HG02642 (cell line): ENCODE measurements at regions not wholly inside any gene's neighbourhood (a gene's known extent, or its start where the extent isn't known, plus 50 kb on each side); places are given as distances from the start of the nearest gene placed in this dataset.

Experiments used
- ATAC-seq: cut with Tn5 transposase; IDR thresholded peaks from one replicate; pipeline ENCODE4 v1.9.1; 2021; ENCODE audit warnings: mild to moderate bottlenecking; ENCODE audit not compliant: unreplicated experiment, poor library complexity

DNA sequence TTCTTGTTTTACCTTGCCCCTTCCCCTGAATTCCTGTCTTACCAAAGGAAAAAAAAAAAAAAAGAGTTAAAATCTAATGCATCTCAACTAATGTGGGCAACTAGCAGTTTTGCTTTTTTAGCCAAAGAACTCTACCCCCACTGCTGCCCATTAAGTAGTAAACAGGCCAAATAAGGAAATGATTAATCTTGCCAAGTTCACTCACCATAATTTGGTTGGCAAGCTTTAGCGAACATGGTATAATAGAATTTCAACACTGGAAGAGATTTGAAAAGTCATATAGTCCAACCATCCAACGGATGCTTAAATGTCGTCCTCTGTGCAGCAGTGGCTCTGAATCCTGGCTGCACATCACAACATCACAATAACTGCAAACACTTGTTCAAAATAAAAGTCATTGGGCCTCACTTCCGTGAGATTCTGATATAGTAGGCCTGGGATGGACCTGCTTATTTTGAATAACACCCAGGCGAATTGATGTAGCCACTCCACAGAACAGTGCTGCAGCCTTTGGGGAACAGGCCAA lies 142.0 kb upstream of the UBE2E1 start:
- no peak for ATAC-seq

DNA sequence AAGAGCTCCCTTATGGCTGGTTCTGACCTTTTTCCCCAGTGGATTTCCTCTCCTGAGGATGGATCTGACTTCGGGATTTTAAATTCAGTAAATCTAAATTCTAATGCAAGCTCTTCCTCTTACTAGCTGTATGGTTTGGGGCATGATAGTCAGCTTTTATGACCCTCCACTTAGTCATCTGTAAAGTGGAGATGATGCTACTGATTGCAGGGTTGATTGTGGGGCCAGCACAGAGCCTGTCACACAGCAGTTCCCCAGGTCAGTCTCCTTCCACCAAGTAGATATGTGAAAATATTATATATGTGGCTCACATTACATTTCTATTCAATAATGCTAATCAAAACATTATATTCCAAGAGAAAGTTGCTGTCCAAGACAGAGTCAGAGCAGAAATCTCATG lies 141.3 kb upstream of the UBE2E1 start:
- ATAC-seq = no peak

DNA sequence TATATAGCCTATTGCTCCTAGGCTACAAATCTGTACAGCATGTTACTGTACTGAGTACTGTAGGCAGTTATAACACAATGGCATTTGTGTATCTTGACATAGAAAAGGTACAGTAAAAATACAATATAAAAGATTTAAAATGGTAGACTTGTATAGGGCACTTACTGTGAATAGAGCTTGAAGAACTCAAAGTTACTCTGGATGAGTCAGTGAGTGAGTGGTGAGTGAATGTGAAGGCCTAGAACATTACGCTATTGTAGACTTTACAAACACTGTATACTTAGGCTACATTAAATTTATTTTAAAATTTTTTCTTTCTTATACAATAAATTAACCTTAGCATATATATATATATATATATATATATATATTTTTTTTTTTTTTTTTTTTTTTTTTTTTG lies 140.0 kb upstream of the UBE2E1 start:
- ATAC-seq = no peak

DNA sequence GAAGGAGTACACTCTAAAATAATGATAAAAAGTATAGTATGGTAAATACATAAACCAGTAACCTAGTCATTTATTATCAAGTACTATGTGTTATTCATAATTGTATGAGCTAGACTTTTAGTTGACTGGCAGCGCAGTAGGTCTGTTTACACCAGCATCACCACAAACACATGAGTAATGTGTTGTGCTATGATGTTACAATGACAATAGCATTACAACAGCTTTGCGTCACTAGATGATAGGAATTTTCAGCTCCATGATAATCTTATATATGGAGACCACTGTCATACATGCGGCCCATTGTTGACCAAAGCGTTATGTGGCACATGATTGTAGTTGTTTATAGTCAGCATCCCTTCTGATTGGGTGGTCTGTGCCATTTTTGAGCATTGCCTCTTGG lies 138.9 kb upstream of the UBE2E1 start:
- no peak for ATAC-seq

DNA sequence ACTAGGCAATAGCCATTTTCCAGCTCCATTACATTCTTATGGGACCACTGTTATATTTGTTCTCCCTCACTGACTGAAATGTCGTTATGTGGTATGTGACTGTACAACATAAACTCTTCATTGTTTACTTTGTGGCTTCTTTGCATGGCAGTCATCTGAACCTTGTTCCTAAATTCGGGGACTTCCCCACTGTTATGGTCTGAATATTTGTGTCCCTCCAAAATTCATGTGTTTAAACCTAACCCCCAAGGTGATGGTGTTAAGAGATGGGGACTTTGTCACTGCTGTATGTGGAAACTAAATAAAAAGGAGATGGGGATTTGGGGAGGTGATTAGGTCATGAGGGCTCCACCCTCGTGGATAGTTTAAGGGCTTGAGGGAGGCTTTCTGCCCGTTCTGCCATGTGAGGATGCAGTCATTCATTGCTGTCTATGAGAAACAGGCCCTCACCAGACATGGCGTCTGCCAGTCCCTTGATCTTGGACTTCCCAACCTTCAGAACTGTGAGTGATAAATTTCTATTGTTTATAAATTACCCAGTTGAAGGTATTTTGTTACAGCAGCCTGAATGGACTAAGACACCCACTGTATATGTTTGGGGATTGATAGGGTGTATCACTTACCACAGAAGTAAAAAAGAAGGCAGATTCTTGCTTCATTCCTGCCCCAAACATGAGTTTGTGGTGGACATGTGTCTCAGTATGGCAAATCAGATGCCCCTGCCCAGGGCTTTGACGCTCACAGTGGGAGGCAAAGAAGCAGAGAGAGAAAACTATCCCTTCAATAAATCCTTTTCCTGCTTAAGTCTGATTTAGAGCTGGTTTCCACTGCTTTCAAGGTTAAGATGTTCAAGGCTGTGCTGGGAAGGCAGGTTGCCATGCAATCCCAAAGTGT lies 138.0 kb upstream of the UBE2E1 start:
- ATAC-seq = no peak

DNA sequence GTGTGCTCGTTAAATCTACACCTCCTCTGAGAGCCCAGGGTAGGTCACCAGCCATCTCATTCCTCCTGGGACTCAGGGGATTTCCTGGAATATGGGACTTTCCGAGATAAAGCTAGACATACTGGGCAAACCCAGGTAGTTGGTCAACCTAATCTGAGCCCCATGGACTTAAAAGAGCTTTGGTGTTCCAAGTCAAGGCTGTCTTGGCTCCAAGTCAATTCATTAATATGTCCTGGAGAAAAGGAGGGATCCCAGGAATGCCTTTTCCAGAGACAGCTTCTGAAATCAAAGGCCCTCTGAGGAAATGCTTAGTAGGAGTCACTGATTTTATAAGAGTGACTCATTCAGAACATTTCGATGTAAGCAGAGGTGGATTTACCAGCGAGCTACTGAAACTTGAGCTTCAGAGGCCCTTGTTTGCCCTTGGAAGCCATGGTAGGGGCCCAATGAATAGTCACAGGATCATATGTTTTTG lies 137.3 kb upstream of the UBE2E1 start:
- no peak for ATAC-seq

DNA sequence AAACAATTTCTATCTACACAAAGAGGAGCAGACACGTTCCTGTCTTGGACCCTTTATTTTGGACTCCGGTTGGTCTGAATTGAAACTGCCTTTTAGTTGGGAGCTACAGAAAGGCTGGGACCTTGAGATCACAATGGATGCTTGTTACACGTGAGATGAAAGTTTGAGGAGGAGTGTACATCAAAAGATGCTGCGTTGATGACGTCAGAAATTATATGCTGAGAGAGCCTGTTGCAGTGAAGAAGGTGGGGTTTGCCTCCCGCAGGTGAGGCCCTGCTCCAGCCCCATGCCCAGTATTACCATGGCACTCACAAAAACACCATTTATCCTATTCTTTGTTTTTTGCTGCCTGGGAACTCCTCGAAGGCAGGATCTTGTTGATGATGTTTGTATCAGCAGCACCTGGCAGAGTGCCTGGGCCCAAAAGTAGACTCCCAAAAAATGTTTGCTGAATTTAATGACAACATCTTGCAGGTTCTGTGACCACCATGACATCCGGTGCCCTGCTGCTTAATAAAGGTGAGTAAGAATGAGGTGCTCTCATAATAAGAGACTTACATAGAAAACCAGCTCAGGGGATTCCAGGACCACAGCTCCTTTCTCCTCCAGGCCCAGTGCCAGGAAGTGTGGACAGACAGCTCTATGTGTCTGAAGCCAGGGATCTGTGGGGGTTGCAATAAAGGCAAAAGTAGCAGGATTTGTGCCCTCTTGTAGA lies 136.1 kb upstream of the UBE2E1 start:
- no peak for ATAC-seq

DNA sequence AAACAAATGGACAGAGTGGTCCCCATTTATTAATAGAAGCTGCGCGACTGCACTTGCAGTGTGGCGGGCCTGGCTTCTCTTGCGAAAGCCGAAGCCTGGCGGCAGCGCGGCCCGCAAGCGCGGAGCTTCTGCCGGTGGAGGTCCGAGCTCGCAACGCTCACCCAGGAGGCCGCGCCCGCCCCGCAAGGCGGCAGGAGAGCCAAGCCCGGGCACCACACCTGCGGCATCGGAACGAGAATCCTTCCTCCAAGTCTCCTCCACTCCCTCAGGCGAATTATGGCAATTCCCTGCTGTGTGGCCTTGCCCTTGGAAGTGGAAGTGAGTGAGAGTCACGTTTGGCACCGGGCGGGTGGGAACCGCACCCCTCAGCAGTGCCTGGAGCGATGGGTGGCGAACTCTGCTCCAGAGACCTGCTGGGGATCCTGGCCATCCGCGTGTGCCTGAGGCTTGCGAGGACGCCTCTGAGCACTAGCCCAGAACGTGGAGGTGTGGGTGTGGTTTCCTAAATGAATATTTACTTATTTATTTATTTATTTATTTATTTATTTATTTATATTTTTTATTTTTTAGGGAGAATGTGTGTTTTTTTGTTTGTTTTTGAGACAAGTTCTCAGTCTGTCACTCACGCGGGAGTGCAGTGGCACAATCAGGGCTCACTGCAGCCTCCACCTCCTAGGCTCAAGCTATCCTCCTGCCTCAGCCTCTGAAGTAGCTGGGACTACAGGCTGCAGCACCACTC lies 133.7 kb upstream of the UBE2E1 start:
- no peak for ATAC-seq

DNA sequence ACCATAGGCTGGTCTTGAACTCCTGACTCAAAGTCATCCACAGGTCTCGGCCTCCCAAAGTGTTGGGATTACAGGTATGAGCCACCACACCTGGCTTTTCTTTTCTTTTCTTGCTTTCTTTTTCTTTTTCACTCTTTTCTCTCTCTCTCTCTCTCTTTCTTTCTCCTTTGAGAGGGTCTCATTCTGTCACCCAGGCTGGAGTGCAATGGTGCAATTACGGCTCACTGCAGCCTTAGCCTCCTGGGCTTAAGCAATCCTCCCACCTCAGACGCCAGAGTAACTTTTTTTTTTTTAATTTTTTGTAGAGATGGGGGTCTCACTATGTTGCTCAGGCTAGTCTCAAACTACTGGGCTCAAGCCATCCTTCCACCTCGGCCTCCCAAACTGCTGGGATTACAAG lies 133.1 kb upstream of the UBE2E1 start:
- ATAC-seq = no peak

DNA sequence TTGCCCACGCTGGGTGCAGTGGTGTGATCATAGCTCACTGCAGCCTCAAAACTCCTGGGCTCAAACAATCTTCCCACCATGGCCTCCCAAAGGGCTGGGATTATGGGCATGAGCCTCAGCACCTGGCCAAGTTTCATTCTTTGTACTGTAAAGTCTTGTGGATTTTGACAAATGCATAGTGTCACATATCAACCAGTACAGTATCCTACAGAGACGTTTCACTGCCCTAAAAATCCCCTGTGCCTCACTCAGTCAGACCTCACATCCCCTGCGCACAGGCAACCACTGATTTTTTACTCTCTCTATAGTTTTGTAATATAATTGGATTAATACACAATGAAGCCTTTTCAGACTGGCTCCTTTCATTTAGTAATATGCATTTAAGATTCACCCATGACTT lies 130.7 kb upstream of the UBE2E1 start:
- no peak for ATAC-seq

DNA sequence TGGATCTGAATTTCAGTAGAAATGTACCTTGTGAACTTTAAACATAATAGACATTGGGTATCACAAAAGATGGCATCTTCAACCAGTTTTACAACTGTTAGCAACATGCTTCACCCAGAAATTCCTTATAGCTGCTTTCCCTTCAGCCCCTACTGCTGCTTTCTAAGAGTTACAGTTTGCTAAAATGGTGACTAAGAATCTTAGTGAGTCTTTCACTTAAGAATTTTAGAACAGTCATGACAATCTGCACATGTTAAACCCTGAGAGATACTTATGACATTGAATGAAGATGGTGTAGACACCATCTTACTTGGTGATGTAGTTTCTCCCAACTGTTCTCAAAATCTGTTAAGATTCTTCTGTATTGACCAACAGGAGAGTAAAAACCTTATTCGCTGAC lies 129.7 kb upstream of the UBE2E1 start:
- no peak for ATAC-seq

DNA sequence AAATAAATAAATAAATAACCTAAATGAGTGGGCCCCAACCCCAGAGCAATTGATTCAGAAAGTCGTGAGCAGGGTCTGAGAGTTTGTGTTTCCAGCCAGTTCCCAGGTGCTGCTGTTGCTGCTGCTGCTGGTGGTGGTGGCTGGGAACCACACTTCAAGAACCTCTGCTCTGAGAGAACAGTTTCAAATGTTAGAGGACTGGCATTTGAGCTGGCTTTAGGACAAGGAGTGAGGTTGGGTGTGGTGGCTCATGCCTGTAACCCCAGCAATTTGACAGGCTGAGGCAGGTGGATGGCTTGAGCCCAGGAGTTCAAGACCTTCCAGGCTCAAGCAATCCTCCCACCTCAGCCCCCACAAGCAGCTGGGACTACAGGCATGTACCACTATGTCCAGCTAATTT lies 123.1 kb upstream of the UBE2E1 start:
- no peak for ATAC-seq

DNA sequence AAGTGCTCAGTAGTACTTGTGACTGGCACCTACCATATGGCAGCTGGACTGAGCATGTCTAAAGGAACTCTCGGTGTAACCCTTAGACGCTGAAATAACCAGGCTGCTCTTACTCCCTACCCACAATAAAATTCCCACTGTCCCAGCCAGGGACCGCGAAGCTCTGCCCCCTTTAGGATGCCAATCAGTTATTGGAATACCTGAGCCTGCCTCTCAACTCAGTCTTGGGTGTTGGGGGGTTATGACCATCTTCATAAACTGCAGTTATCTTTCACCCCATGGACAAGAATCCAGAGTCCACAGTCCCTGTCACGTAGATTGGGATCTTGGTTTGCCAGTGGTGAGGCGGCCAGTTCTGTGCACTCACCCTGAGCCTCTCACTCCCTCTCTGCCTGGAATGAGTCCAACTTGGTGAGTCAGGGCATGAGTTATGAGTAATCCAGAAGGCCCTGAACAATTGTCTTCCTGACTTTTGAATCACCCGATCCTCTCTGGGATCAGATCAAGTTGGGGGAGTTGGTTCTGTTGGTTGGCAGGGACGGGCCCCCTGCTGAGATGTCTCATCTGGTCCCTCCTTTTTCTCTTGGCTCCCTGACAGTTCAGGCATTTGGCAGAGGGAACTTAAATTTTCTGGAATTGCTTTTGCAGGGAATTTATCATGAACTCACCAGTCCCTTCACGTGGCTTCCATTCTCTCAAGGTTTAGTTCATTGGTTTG lies 120.1 kb upstream of the UBE2E1 start:
- ATAC-seq = no peak

DNA sequence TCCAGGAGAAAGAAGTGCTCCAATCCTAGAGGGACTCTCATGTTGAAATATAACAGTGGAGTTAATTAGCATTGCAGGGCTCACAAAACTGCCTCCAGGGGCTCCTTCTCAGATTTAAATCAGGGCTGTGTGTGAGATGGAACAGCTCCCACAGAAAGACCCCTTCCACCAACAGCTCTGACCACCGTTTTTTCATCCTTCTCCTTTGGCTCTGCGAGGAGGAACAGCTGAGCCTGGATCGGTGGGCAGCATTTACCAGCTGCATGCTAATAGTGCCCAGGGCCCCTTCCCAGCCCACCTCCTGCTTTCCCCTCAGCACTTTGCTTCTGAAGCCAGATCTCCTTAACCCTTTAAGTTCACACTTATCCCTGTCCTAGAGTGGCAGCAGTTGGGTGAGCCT lies 119.2 kb upstream of the UBE2E1 start:
- no peak for ATAC-seq

DNA sequence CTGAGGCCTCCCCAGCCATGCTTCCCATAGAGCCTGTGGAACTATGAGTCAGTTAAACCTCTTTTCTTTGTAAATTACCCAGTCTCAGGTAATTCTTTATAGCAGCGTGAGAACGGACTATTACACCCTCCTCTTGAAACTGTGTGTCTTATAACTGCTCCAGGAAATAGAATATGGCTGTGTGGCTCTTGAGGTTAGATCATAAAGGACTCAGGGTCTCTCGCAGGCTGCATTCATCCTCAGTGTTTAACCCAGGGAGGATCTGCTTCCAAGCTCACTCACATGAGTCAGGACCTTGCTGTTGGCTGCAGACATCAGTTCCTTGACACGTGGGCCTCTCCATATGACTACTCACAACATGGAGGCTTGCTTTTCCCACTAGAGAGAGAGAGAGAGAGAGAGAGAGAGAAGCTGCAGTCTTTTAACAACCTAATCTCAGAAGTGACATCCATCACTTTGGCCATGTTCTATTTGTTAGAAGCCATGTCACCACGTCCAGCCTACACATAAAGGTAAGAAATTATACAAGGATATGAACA lies 114.3 kb upstream of the UBE2E1 start:
- ATAC-seq = no peak

DNA sequence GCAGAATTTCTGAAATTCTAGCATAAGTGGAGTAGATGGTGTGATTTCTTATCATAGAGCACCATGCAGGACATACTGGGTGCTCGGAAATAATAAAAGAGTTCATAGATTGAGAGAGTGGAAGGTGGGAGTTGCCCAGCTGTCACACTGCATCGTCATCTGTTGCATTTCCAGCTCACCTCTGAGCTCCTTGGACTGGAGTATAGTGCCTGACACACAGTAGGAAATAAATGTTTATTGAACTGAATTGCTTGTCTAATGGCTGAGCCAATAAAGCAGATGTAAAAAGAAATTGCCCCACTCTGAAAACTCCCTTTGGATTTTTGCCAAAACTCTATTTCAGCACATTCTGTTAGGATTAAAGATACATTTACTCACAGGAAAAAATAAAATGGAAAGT lies 108.9 kb upstream of the UBE2E1 start:
- ATAC-seq = no peak

DNA sequence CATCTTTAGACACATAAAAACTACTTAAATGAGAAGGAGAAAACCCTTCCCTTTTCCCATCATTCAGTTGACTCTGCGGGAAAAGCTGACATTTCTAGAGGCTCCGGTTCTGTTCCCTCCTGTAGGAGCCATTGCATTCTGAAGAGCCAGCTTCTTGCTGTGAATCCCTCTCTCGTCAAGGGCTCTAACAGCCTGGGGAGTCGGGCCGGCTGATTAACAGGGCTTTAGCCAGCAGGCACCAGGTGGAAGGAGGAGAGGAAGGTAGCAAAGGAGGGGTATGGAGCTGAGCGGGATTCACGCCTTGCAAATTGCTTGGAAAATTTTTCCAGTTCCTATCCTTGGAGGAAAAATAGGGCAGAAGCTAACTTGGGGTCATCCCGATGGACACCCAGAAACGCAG lies 108.3 kb upstream of the UBE2E1 start:
- ATAC-seq = no peak

DNA sequence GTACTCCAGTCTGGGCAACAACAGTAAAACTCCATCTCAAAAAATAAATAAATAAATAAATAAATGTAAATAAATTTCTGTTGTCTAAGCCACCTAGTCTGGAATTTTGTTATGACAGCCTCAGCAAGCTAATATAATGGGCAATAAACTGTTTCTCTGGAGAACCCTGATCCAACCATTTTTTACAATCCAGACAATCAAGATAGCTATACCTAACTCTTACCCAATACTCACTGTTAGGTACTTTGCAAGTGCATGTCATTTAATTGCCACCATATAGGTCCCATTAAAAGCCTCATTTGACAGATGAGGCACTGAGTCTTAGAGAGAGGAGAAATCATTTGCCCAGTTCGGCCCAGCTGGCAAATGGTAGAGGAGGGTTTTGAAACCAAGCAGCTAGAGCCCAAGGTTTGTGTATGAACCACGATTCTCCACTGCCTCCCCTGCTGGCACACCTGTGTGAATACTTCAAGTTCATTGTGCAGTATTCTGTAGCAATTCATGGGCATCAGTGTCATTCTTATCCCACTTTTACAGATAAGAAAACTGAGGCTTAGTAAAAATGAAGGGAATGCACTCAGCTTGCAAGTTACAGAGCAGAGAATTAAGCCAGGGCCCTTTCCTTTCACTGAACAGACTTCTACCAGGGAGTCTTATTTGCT lies 107.0 kb upstream of the UBE2E1 start:
- no peak for ATAC-seq

DNA sequence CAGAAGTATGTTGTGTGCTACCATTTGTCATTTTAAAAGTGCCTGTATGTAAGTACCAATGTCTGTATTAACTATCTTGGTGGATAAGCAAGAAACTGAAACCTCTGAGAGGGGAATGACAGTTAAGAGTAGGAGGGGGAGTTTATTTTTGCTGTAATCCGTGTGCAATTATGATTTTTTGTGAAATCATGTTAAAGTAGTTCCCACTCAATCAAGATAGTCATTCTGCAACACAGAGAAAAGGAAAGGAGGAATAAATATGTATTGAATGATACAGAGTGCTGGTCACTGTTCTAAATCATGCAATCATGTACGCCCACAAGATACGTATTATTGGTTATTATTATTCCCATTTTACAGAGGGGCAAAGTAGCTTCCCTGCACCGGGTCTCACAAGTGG lies 105.1 kb upstream of the UBE2E1 start:
- ATAC-seq = no peak
